22Rv1 (cell line): ENCODE measurements at regions not wholly inside any gene's neighbourhood (a gene's known extent, or its start where the extent isn't known, plus 50 kb on each side); places are given as distances from the start of the nearest gene placed in this dataset.

Source experiments
- ZFX ChIP-seq: fragments of 450-650 bp; IDR thresholded peaks from 2 replicates; pipeline ENCODE4 v1.6.1; 2017; ENCODE audit warnings: antibody characterized with exemption, borderline replicate concordance
- TF ChIP-seq, protein P1 (sequence below): fragments of 450-650 bp; IDR thresholded peaks from 2 replicates; pipeline ENCODE4 v1.5.1; 2017; ENCODE audit warnings: mild to moderate bottlenecking

DNA sequence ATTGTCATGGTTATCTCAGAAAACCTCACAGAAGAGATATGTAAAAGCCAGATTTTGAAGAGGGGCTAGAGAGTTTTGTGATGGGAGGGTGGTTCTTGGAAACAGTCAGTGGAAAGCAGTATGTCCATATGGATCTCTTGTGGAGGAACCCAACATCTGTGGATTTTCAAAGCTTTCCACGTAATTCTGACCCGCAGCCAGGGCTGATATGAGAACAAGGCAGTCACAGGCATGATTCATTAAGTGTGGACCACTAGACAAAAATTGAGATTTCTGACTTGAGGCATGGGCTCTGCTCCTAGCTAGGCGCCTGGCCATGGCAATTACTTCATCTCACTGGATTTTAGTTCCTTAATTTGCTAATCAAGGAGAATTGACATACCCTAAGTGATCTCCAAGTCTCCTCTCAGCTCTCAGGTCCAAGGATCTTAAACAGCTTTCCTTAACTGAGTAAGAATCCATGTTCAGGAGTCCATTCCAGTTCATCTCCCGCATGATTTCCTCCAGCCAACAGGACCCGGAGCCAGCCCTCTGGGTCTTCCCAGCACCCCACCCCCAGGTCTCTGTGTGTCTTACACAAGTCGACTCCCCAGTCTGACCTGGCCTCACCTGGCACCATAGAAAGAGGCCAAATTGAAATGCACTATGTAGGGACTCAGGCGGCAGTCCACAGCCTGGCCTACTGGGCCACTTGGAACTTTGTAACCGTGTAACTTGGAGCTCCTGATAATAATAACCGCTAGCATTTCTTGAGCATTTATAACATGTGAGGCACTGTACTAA, 176.3 kb upstream of the PARP11 start:
- no peak for TF ChIP-seq ZFX
- TF ChIP-seq, protein P1, sequence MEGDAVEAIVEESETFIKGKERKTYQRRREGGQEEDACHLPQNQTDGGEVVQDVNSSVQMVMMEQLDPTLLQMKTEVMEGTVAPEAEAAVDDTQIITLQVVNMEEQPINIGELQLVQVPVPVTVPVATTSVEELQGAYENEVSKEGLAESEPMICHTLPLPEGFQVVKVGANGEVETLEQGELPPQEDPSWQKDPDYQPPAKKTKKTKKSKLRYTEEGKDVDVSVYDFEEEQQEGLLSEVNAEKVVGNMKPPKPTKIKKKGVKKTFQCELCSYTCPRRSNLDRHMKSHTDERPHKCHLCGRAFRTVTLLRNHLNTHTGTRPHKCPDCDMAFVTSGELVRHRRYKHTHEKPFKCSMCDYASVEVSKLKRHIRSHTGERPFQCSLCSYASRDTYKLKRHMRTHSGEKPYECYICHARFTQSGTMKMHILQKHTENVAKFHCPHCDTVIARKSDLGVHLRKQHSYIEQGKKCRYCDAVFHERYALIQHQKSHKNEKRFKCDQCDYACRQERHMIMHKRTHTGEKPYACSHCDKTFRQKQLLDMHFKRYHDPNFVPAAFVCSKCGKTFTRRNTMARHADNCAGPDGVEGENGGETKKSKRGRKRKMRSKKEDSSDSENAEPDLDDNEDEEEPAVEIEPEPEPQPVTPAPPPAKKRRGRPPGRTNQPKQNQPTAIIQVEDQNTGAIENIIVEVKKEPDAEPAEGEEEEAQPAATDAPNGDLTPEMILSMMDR, result no peak
